AG20443 (cell line): ENCODE measurements at regions not wholly inside any gene's neighbourhood (a gene's known extent, or its start where the extent isn't known, plus 50 kb on each side); places are given as distances from the start of the nearest gene placed in this dataset.
A peak's percentile ranks its signal among the peaks of the same experiment; 100 is the strongest.

Source experiments
- DNase-seq: peaks from one replicate; pipeline ENCODE4 v3.0.0; 2012; ENCODE audit warnings: low spot score, mixed read lengths

GRCh38 chr15:25504307-25504706 lies 65.5 kb upstream of the UBE3A start:
- peak; percentile 57 for DNase-seq

GRCh38 chr15:25501828-25502446 lies 63.1 kb upstream of the UBE3A start:
- peak; percentile 29 for DNase-seq

- no peak for DNase-seq
Measured at GRCh38 chr15:25498835-25499234, 60.0 kb upstream of the UBE3A start.

- no peak for DNase-seq
Measured at GRCh38 chr15:25497934-25498333, 59.1 kb upstream of the UBE3A start.

GRCh38 chr15:25493823-25494526 lies 55.2 kb upstream of the UBE3A start:
- DNase-seq: no peak

- no peak for DNase-seq
Measured at GRCh38 chr15:25492315-25492714, 53.5 kb upstream of the UBE3A start.
